GM12878 (cell line): ENCODE measurements at regions not wholly inside any gene's neighbourhood (a gene's known extent, or its start where the extent isn't known, plus 50 kb on each side); places are given as distances from the start of the nearest gene placed in this dataset.

Experiments
- CHD4 ChIP-seq: fragments of 200-600 bp; sonication (generic); IDR thresholded peaks from 2 replicates; pipeline ENCODE4 v1.6.1; 2016; ENCODE audit warnings: mild to moderate bottlenecking
- MTA3 ChIP-seq: IDR thresholded peaks from 2 replicates; pipeline ENCODE4 v1.6.1; 2012; ENCODE audit warnings: low read length, inconsistent platforms, borderline replicate concordance
- TF ChIP-seq, protein P1 (sequence below): fragments of 450-650 bp; IDR thresholded peaks from 2 replicates; pipeline ENCODE4 v1.6.1; 2017; ENCODE audit warnings: mild to moderate bottlenecking, moderate library complexity
- TF ChIP-seq, protein P2 (sequence below): fragments of 450-650 bp; IDR thresholded peaks from 2 replicates; pipeline ENCODE4 v1.6.1; 2018; ENCODE audit warnings: borderline replicate concordance, mild to moderate bottlenecking; ENCODE audit not compliant: partially characterized antibody
- TF ChIP-seq, protein P3 (sequence below): IDR thresholded peaks from 2 replicates; pipeline ENCODE4 v1.6.1; 2012; ENCODE audit warnings: low read depth, low read length, improper control_type of control experiment

DNA sequence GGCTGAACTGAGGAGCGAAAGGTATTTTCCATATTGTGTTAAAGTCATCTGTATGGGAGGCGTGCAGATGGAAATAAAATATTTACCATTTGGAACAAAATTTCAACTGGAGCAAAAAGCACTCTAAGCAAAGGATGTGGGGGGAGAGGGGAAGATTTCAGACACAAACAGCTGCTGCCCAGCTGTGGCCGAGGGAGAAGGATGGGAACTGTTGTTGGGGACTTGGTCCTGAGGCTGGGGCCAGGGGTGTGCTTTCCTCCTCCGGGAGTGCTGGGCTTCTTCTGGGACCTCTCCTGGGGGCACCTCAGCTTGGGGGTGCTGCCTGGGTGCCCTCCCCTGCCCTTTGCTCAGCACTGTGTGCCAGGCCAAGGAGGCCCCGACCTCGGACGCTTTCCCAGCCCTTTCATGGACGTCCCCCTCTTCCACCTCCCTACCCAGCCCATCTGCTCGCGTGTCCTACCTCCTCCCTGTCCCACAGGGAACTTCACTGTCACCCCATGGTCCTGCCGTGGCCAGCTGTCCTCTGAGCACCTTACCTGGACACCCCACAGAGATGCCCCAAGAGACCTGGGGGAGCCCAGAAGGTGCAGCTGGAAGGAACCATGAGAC is 101.9 kb upstream of the COL5A1 start (continued):
- TF ChIP-seq, protein P1, sequence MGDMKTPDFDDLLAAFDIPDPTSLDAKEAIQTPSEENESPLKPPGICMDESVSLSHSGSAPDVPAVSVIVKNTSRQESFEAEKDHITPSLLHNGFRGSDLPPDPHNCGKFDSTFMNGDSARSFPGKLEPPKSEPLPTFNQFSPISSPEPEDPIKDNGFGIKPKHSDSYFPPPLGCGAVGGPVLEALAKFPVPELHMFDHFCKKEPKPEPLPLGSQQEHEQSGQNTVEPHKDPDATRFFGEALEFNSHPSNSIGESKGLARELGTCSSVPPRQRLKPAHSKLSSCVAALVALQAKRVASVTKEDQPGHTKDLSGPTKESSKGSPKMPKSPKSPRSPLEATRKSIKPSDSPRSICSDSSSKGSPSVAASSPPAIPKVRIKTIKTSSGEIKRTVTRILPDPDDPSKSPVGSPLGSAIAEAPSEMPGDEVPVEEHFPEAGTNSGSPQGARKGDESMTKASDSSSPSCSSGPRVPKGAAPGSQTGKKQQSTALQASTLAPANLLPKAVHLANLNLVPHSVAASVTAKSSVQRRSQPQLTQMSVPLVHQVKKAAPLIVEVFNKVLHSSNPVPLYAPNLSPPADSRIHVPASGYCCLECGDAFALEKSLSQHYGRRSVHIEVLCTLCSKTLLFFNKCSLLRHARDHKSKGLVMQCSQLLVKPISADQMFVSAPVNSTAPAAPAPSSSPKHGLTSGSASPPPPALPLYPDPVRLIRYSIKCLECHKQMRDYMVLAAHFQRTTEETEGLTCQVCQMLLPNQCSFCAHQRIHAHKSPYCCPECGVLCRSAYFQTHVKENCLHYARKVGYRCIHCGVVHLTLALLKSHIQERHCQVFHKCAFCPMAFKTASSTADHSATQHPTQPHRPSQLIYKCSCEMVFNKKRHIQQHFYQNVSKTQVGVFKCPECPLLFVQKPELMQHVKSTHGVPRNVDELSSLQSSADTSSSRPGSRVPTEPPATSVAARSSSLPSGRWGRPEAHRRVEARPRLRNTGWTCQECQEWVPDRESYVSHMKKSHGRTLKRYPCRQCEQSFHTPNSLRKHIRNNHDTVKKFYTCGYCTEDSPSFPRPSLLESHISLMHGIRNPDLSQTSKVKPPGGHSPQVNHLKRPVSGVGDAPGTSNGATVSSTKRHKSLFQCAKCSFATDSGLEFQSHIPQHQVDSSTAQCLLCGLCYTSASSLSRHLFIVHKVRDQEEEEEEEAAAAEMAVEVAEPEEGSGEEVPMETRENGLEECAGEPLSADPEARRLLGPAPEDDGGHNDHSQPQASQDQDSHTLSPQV, result no peak
- TF ChIP-seq, protein P2, sequence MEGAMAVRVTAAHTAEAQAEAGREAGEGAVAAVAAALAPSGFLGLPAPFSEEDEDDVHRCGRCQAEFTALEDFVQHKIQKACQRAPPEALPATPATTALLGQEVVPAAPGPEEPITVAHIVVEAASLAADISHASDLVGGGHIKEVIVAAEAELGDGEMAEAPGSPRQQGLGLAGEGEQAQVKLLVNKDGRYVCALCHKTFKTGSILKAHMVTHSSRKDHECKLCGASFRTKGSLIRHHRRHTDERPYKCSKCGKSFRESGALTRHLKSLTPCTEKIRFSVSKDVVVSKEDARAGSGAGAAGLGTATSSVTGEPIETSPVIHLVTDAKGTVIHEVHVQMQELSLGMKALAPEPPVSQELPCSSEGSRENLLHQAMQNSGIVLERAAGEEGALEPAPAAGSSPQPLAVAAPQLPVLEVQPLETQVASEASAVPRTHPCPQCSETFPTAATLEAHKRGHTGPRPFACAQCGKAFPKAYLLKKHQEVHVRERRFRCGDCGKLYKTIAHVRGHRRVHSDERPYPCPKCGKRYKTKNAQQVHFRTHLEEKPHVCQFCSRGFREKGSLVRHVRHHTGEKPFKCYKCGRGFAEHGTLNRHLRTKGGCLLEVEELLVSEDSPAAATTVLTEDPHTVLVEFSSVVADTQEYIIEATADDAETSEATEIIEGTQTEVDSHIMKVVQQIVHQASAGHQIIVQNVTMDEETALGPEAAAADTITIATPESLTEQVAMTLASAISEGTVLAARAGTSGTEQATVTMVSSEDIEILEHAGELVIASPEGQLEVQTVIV, result no peak
- TF ChIP-seq, protein P3, sequence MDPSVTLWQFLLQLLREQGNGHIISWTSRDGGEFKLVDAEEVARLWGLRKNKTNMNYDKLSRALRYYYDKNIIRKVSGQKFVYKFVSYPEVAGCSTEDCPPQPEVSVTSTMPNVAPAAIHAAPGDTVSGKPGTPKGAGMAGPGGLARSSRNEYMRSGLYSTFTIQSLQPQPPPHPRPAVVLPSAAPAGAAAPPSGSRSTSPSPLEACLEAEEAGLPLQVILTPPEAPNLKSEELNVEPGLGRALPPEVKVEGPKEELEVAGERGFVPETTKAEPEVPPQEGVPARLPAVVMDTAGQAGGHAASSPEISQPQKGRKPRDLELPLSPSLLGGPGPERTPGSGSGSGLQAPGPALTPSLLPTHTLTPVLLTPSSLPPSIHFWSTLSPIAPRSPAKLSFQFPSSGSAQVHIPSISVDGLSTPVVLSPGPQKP, result no peak
- TF ChIP-seq CHD4, result no peak
- no peak for TF ChIP-seq MTA3
